ENCODE measurements at regions not wholly inside any gene's neighbourhood (a gene's known extent, or its start where the extent isn't known, plus 50 kb on each side); places are given as distances from the start of the nearest gene placed in this dataset.
A peak's percentile ranks its signal among the peaks of the same experiment; 100 is the strongest.

- no peak for ATAC-seq (ENCODE audit: low read depth)
- Mint-ChIP-seq H3K27ac (peak overlapping the region; percentile 96), H3K36me3 (peaks cover 11% of the 10 kb centered on the region), H3K4me3 (no peak overlapping the region), H3K4me1 (peaks cover 88% of the 10 kb centered on the region), H3K27me3 (no peaks in the 10 kb centered on the region), H3K9me3 (no peaks in the 10 kb centered on the region)
- POLR2A ChIA-PET = interaction anchor here (1.5 to 17.6 kb wide), 6 partner anchors 12 to 37 kb away, joined by 5 to 266 read pairs (median 38); no protein-coding TSS in a partner anchor
- no peak for DNase-seq
Measured at GRCh38 chr1:24993871-24994580, 64.0 kb upstream of the RUNX3 start.

DNA sequence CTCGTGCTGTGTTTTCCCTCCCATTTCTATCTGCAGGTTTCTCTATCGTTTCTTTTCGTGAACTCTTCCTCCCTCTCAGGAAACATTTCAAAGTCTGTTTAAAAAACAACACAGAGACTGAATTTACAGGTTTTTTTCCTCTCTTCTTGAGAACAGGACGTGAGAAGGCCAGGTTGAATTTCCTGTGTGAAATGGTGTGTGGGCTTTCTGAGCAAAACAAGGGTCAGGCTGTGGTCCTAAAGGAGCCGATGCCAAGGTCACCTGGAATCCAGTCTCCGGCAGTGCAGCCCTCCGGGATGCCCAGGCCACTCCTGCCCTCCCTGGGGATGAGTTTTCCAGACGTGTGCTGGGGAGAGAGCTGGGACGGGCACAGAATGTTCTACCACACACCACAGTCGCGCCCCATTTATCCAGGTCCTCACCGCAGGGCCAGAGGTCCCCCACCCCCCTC is 62.7 kb upstream of the RUNX3 start:
- no peak for DNase-seq
- Mint-ChIP-seq H3K4me3 (peak overlapping the region; percentile 72), H3K36me3 (peaks cover 14% of the 10 kb centered on the region), H3K9me3 (no peaks in the 10 kb centered on the region), H3K4me1 (peaks cover 90% of the 10 kb centered on the region), H3K27ac (peak overlapping the region; percentile 96), H3K27me3 (no peaks in the 10 kb centered on the region)
- peak; percentile 8 for ATAC-seq (ENCODE audit: low read depth)
- POLR2A ChIA-PET = interaction anchor here (1.0 to 17.6 kb wide), 7 partner anchors 10 to 37 kb away, joined by 3 to 266 read pairs (median 11); no protein-coding TSS in a partner anchor

- POLR2A ChIA-PET = interaction anchor here (0.8 to 17.6 kb wide), 10 partner anchors 10 to 39 kb away, joined by 3 to 266 read pairs (median 4); no protein-coding TSS in a partner anchor
- Mint-ChIP-seq H3K4me1 (peaks cover 90% of the 10 kb centered on the region), H3K9me3 (no peaks in the 10 kb centered on the region), H3K27me3 (no peaks in the 10 kb centered on the region), H3K36me3 (peaks cover 14% of the 10 kb centered on the region), H3K4me3 (peak overlapping the region; percentile 72), H3K27ac (peak overlapping the region; percentile 96)
- DNase-seq = no peak
- peak; percentile 13 for ATAC-seq (ENCODE audit: low read depth)
Measured at GRCh38 chr1:24992124-24992760, 62.2 kb upstream of the RUNX3 start.

DNA sequence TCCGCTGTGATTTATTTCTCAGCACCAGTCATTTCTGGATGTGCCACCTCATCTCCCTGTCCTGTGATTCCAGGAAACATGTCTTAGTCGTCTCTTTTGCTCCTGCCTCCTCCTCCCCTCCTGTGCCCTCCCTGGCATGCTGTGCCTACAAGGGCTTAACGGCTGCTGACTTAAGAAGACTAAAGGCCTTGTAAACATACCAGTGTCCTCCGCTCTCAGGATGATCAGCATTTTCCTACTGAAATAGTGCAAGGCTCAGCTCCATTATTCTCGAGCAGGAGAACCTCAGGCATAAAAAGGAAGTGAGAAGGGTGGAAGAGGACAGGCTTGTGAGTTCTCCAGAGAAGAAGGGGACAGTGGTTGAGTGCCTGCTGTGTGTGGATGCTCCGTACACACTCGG is 61.6 kb upstream of the RUNX3 start:
- DNase-seq (no peak), ATAC-seq (ENCODE audit: low read depth) (no peak)
- Mint-ChIP-seq H3K9me3 (no peaks in the 10 kb centered on the region), H3K36me3 (peaks cover 10% of the 10 kb centered on the region), H3K27me3 (no peaks in the 10 kb centered on the region), H3K4me3 (peak overlapping the region; percentile 72), H3K27ac (peak overlapping the region; percentile 96), H3K4me1 (peaks cover 88% of the 10 kb centered on the region)
- POLR2A ChIA-PET = interaction anchor here (0.8 to 17.6 kb wide), 10 partner anchors 9 to 43 kb away, joined by 3 to 266 read pairs (median 6); no protein-coding TSS in a partner anchor

- H3K27me3 Mint-ChIP-seq = no peaks in the 10 kb centered on the region
- peaks cover 87% of the 10 kb centered on the region for H3K4me1 Mint-ChIP-seq
- ATAC-seq (ENCODE audit: low read depth) (no peak), DNase-seq (no peak)
- POLR2A ChIA-PET = interaction anchor here (0.8 to 17.6 kb wide), 12 partner anchors 9 to 44 kb away, joined by 3 to 266 read pairs (median 6); no protein-coding TSS in a partner anchor
- H3K9me3 Mint-ChIP-seq = no peaks in the 10 kb centered on the region
- H3K36me3 Mint-ChIP-seq = peaks cover 4% of the 10 kb centered on the region
- H3K27ac Mint-ChIP-seq = peak overlapping the region; percentile 96
- peak overlapping the region; percentile 72 for H3K4me3 Mint-ChIP-seq
Measured at GRCh38 chr1:24990779-24991641, 60.9 kb upstream of the RUNX3 start.

DNA sequence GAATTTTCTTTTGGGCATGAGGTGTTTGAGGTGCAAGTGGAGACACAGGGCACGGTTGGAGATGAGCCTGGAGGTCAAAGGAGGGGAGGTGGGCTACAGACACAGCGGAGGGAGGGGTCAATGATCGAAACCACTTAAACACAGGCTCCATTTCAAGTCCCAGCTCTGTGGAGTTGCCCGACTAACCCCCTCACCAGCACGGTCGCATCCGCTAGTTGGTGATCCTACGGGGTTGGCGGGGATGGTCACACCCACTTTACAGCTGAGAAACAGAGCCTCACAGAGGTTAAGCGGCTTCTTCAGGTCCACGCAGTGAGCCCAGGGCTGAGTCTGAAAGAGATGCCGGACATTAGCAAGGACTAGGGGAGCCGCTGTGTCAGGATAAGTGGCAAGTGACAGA is 60.1 kb upstream of the RUNX3 start:
- no peak for DNase-seq
- Mint-ChIP-seq H3K36me3 (peaks cover 4% of the 10 kb centered on the region), H3K4me3 (peak overlapping the region; percentile 69), H3K9me3 (no peaks in the 10 kb centered on the region), H3K4me1 (peaks cover 88% of the 10 kb centered on the region), H3K27ac (peak overlapping the region; percentile 96), H3K27me3 (no peaks in the 10 kb centered on the region)
- POLR2A ChIA-PET = interaction anchor here (0.9 to 17.6 kb wide), 9 partner anchors 8 to 45 kb away, joined by 3 to 266 read pairs (median 6); no protein-coding TSS in a partner anchor
- no peak for ATAC-seq (ENCODE audit: low read depth)

DNA sequence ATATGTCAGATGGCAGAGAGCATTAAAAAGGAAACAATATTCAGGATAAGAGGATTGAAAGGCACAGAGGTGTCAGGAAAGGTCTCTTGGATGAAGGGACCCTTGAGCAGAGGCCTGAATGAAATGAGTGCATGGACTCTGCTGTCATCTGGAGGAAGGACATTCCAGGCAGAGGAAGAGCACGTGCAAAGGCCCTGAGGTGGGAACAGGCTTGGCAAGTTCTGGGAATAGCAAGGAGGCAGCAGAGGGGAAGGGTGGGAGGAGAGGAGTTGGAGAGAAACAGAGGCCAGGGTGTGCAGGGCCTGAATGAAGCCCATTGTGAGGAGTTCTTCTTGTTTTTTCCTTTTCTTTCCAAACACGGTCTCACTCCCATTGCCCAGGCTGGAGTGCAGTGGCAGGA is 59.0 kb upstream of the RUNX3 start:
- Mint-ChIP-seq H3K4me1 (peaks cover 91% of the 10 kb centered on the region), H3K27me3 (no peaks in the 10 kb centered on the region), H3K36me3 (peaks cover 4% of the 10 kb centered on the region), H3K27ac (peak overlapping the region; percentile 87), H3K9me3 (no peaks in the 10 kb centered on the region), H3K4me3 (peak overlapping the region; percentile 62)
- POLR2A ChIA-PET = interaction anchor here (1.3 to 17.6 kb wide), 3 partner anchors 10 to 34 kb away, joined by 9 to 266 read pairs (median 30); no protein-coding TSS in a partner anchor
- no peak for DNase-seq
- ATAC-seq (ENCODE audit: low read depth) = no peak

- Mint-ChIP-seq H3K4me1 (peaks cover 92% of the 10 kb centered on the region), H3K27me3 (no peaks in the 10 kb centered on the region), H3K9me3 (no peaks in the 10 kb centered on the region), H3K27ac (peak overlapping the region; percentile 87), H3K36me3 (peaks cover 4% of the 10 kb centered on the region), H3K4me3 (peak overlapping the region; percentile 62)
- DNase-seq (peak; percentile 30), ATAC-seq (ENCODE audit: low read depth) (no peak)
- POLR2A ChIA-PET = interaction anchor here (0.6 to 17.6 kb wide), 8 partner anchors 9 to 369 kb away, joined by 4 to 266 read pairs (median 9); no protein-coding TSS in a partner anchor
Measured at GRCh38 chr1:24988558-24988912, 58.5 kb upstream of the RUNX3 start.

DNA sequence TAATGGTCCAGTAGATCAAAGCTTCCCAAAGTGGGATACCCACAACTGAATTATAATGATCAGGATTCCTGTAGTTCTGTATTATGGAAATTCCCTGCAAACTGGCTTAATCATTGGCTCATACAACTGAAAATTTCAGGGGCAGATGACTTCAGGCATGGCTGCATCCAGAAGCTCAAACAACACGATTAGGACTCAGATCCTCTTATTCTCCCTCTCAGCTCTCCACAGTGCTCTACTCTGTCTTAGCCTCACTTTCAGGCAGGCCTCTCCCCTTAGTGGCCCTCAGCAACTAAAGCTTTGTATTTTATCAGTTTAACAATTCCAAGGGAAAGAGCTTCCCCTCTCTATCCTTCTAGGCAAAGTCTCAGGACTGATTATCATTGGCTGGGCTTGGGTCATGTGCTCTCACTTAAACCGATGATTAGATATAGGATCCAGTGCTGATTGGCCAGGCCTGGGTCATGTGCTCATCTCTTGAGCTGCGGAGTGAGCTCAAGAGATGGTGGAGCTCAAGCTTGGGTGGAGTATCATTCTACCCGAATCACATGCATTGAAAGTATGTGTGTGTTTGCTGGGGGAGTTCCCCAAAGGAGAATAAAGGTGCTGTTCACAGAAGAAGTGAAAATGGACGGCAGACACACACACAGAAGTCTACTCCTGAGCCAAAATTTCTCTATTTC is 57.9 kb upstream of the RUNX3 start:
- ATAC-seq (ENCODE audit: low read depth) (peak; percentile 44), DNase-seq (peak; percentile 29)
- Mint-ChIP-seq H3K4me1 (peaks cover 92% of the 10 kb centered on the region), H3K27me3 (no peaks in the 10 kb centered on the region), H3K9me3 (no peaks in the 10 kb centered on the region), H3K36me3 (peaks cover 4% of the 10 kb centered on the region), H3K4me3 (peak overlapping the region; percentile 50), H3K27ac (peak overlapping the region; percentile 87)
- POLR2A ChIA-PET = interaction anchor here (0.6 to 17.6 kb wide), 10 partner anchors 9 to 370 kb away, joined by 3 to 266 read pairs (median 7); no protein-coding TSS in a partner anchor

- Mint-ChIP-seq H3K4me3 (no peak overlapping the region), H3K9me3 (no peaks in the 10 kb centered on the region), H3K4me1 (peaks cover 92% of the 10 kb centered on the region), H3K36me3 (peaks cover 6% of the 10 kb centered on the region), H3K27ac (no peak overlapping the region), H3K27me3 (no peaks in the 10 kb centered on the region)
- POLR2A ChIA-PET = interaction anchor here (0.7 to 17.6 kb wide), 9 partner anchors 8 to 113 kb away, joined by 3 to 266 read pairs (median 9); no protein-coding TSS in a partner anchor
- ATAC-seq (ENCODE audit: low read depth) = no peak
- peak; percentile 24 for DNase-seq
Measured at GRCh38 chr1:24987424-24987823, 57.3 kb upstream of the RUNX3 start.

- Mint-ChIP-seq H3K9me3 (no peaks in the 10 kb centered on the region), H3K36me3 (peaks cover 6% of the 10 kb centered on the region), H3K4me3 (no peak overlapping the region), H3K27me3 (no peaks in the 10 kb centered on the region), H3K27ac (no peak overlapping the region), H3K4me1 (peaks cover 91% of the 10 kb centered on the region)
- DNase-seq (peak; percentile 20), ATAC-seq (ENCODE audit: low read depth) (no peak)
- POLR2A ChIA-PET = interaction anchor here (2.3 to 17.6 kb wide), 5 partner anchors 9 to 47 kb away, joined by 9 to 266 read pairs (median 17); no protein-coding TSS in a partner anchor
Measured at GRCh38 chr1:24986372-24986965, 56.4 kb upstream of the RUNX3 start.

GRCh38 chr1:24985737-24986136 is 55.7 kb upstream of the RUNX3 start:
- H3K27me3 Mint-ChIP-seq = no peaks in the 10 kb centered on the region
- peaks cover 6% of the 10 kb centered on the region for H3K36me3 Mint-ChIP-seq
- DNase-seq = no peak
- peak overlapping the region; percentile 91 for H3K27ac Mint-ChIP-seq
- H3K9me3 Mint-ChIP-seq = no peaks in the 10 kb centered on the region
- ATAC-seq (ENCODE audit: low read depth) = no peak
- H3K4me3 Mint-ChIP-seq = peak overlapping the region; percentile 77
- POLR2A ChIA-PET = interaction anchor here (1.0 to 17.6 kb wide), 9 partner anchors 10 to 114 kb away, joined by 3 to 266 read pairs (median 7); no protein-coding TSS in a partner anchor
- H3K4me1 Mint-ChIP-seq = peaks cover 90% of the 10 kb centered on the region

Measured in activated naive CD8-positive, alpha-beta T cell treated with anti-CD3 and anti-CD28 coated beads, Interleukin-2, amount 10 ng/mL, durations not matched to agents 7 days and 5 days (primary cell).